ENCODE measurements at regions not wholly inside any gene's neighbourhood (a gene's known extent, or its start where the extent isn't known, plus 50 kb on each side); places are given as distances from the start of the nearest gene placed in this dataset.

DNA sequence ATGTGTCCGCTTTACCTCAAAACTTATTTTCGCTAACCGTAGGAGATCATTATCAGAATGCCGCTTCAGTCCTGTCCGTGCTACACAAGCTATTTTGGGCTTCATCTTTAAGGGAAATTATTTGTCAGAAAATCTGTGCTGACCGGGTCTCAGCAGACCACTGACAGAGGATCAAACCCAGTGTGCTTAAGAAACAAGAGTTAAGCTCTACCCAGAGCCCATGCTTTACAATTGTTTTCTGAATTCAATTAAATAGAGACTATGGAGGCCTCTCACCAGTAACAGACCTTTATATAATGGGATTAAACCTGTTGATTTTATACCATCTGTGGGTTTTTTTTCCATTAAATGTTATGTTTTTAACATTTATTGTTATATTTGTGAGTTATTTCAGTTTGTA is 1956.7 kb upstream of the PIK3C3 start:
- no peak overlapping the region for H3K4me3 Mint-ChIP-seq
- no peak for DNase-seq
- ATAC-seq (replicated peaks) = no peak
- H3K9me3 Mint-ChIP-seq = peaks cover 7 to 8% of the 10 kb centered on the region in 2 donors
- no peaks in the 10 kb centered on the region for H3K36me3 Mint-ChIP-seq (ENCODE audit: insufficient read depth)
- no peaks in the 10 kb centered on the region for H3K27me3 Mint-ChIP-seq
- no peak overlapping the region for H3K27ac Mint-ChIP-seq
- no peaks in the 10 kb centered on the region for H3K4me1 Mint-ChIP-seq (ENCODE audit: low read depth in 2 of 2)

DNA sequence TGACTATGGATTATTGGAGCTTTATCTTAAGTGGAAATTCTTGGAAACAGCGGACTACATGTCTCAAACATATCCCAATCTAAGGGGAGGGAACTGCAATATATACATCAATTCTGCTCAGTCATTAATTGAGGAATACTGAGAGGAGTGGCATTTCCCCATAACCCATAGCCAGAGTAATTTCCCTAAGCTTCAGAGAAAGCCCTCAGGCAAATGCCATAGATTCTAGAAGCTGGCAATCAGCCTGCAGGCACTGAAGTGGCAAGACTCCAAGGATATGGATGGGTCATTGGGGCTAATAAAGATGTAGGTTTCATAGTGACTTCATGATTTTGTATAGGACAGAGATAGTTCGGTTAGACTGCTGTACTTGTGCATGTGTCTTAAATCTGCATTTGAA is 1960.5 kb upstream of the PIK3C3 start:
- Mint-ChIP-seq H3K4me1 (ENCODE audit: low read depth in 2 of 2) (no peaks in the 10 kb centered on the region), H3K4me3 (no peak overlapping the region), H3K27ac (no peak overlapping the region), H3K27me3 (no peaks in the 10 kb centered on the region), H3K9me3 (peaks cover 0 to 9% of the 10 kb centered on the region in 2 donors), H3K36me3 (ENCODE audit: insufficient read depth) (no peaks in the 10 kb centered on the region)
- no peak for DNase-seq
- no peak for ATAC-seq (replicated peaks)

DNA sequence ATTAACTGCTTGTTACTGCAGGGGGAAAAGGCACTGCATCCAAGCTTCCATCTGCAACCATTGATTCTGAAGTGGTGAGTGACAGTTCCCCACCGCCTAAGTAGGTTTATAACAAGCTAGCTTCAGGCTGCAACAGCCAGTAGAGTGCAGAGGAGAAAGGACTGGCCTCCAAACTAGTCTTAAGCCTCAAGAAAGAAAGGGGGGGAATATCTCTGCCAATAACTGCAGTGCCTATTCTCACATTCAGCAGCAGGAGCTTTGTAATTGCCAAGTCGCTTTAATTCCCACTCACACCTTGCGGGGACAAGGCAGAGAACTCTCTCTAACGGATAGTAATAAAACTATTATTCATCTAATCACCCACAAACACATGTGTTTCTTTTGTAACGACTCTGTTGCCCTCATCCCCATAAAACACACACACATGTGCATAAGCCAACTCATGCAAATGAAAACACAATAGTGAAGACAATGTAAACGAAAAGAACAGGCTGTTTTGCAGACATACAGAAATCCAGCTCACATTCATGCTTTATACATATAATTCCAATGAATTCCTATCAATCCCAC is 1963.3 kb upstream of the PIK3C3 start:
- DNase-seq (no peak), ATAC-seq (replicated peaks) (no peak)
- Mint-ChIP-seq H3K36me3 (ENCODE audit: insufficient read depth) (no peaks in the 10 kb centered on the region), H3K27me3 (no peaks in the 10 kb centered on the region), H3K4me3 (no peak overlapping the region), H3K9me3 (peaks cover 0 to 10% of the 10 kb centered on the region in 2 donors), H3K27ac (no peak overlapping the region), H3K4me1 (ENCODE audit: low read depth in 2 of 2) (no peaks in the 10 kb centered on the region)

DNA sequence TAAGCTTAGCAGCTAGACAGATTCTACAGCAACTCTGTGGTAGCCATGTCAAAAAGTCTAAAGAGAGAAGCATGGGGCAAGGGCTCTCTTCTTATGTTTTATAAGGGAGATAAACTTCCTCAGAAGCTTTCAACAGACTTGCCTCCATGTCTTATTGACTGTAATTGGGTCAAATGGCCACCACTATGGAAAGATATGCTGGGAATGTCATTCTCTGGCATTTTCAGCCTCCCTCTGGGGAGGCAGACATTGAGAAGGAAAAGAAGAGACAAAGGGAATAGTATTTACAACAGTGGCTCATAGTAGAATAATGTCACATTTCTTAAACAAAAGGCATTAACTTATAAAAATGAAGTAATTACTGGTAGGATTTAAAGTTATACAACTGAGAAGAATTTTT is 1964.5 kb upstream of the PIK3C3 start:
- ATAC-seq (replicated peaks) = no peak
- H3K27ac Mint-ChIP-seq = no peak overlapping the region
- no peak overlapping the region for H3K4me3 Mint-ChIP-seq
- H3K9me3 Mint-ChIP-seq = peaks cover 0 to 7% of the 10 kb centered on the region in 2 donors
- H3K27me3 Mint-ChIP-seq = no peaks in the 10 kb centered on the region
- DNase-seq = no peak
- H3K4me1 Mint-ChIP-seq (ENCODE audit: low read depth in 2 of 2) = no peaks in the 10 kb centered on the region
- H3K36me3 Mint-ChIP-seq (ENCODE audit: insufficient read depth) = no peaks in the 10 kb centered on the region

DNA sequence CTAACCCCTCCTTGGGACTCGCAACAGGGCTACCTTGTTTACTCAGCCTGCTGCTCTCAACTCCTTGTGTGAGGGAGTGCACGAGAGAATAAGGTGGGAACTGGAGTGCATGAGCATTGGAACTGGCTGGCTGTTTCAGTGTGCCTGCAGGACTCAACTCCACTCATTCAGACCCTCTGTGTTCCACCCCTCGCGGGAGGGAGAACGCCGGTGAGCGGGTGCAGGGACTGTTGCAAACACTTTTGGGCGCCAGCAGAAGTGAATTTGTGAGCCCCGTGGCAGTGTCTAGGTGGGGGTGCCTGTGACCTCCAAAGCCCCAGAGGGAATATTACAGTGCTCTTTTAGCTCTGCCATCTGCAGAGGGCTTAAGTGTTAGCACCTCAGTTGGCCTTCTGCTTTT is 1978.3 kb upstream of the PIK3C3 start:
- DNase-seq (no peak), ATAC-seq (replicated peaks) (no peak)
- Mint-ChIP-seq H3K4me3 (no peak overlapping the region), H3K9me3 (no peaks in the 10 kb centered on the region), H3K27me3 (no peaks in the 10 kb centered on the region), H3K36me3 (ENCODE audit: insufficient read depth) (no peaks in the 10 kb centered on the region), H3K4me1 (ENCODE audit: low read depth in 2 of 2) (no peaks in the 10 kb centered on the region), H3K27ac (no peak overlapping the region)

DNA sequence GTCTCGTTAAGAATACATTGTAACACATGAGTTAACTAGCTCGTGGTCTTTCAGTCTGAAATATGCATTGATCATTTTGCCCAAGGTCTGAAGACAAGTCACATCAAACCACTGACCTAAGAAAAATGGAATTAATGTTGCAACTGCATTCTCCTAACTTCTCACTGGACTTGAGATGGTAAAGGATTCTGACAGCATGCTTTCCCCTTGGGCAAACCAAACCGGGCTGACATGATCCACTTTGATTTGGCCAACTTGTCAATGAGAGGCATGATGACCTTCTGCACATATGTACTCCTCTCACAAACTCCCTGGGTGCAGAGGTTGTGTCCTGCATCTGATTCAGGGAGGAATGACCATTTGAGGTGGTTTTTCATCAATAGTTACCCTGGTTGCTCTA is 1982.5 kb upstream of the PIK3C3 start:
- no peak overlapping the region for H3K4me3 Mint-ChIP-seq
- ATAC-seq (replicated peaks) = no peak
- DNase-seq = no peak
- H3K27me3 Mint-ChIP-seq = no peaks in the 10 kb centered on the region
- H3K36me3 Mint-ChIP-seq (ENCODE audit: insufficient read depth) = no peaks in the 10 kb centered on the region
- no peaks in the 10 kb centered on the region for H3K9me3 Mint-ChIP-seq
- H3K4me1 Mint-ChIP-seq (ENCODE audit: low read depth in 2 of 2) = no peaks in the 10 kb centered on the region
- H3K27ac Mint-ChIP-seq = no peak overlapping the region

DNA sequence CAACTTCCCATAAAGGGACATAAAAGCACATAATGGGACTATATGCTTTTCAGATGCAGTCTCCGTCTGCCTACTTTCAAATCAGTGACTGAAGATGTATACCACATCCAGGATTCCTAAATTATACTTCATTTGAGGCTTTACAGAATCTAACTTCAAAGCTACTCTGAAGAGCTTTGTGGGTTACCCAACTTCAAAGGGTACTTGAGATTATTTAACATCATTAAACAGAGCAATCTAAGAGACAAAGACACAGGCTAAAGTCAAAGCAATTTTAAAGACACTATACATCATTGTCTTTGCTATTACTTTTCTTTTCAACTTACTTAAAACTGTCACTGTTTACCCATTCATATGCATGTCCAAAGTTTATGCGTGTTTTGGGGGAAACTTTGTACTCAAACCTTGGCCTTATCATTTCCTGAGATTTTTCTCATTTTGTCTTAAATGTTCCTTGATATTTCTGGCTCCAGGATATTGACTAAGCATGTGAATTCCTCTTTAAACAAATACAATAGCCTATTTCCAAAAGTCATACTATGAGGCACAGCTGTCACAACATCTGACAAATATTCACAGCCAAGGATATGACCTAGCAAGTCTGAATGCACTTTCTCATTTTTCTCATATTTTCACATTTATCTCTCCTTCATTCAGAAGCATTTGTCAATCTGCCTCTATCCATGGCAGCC is 1985.1 kb upstream of the PIK3C3 start:
- Mint-ChIP-seq H3K36me3 (ENCODE audit: insufficient read depth) (no peaks in the 10 kb centered on the region), H3K4me1 (ENCODE audit: low read depth in 2 of 2) (no peaks in the 10 kb centered on the region), H3K9me3 (peaks cover 0 to 5% of the 10 kb centered on the region in 2 donors), H3K27ac (no peak overlapping the region), H3K27me3 (no peaks in the 10 kb centered on the region), H3K4me3 (no peak overlapping the region)
- ATAC-seq (replicated peaks) = no peak
- DNase-seq = no peak

DNA sequence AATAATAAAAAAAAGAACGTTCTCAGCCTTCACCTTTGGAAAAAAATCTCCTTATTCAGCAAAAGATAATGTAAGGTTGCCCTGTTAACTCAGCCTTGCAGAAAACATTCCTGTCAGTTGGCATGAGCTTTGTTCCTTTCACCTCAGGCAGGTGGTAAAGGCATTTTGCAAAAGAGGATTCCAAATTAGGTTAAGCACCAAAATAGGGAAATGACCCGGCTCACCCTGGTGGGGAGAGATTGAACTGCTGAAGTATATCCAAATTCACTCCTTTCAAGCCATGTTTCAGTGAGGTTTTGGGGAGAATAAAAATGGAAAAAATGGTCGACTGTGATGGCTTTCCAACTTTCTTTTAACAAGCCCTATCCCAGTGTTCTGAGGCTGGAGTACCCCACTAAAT is 1988.8 kb upstream of the PIK3C3 start:
- peaks cover 0 to 7% of the 10 kb centered on the region in 2 donors for H3K9me3 Mint-ChIP-seq
- H3K27ac Mint-ChIP-seq = no peak overlapping the region
- H3K27me3 Mint-ChIP-seq = no peaks in the 10 kb centered on the region
- ATAC-seq (replicated peaks) = no peak
- DNase-seq = no peak
- no peaks in the 10 kb centered on the region for H3K36me3 Mint-ChIP-seq (ENCODE audit: insufficient read depth)
- no peak overlapping the region for H3K4me3 Mint-ChIP-seq
- H3K4me1 Mint-ChIP-seq (ENCODE audit: low read depth in 2 of 2) = no peaks in the 10 kb centered on the region

DNA sequence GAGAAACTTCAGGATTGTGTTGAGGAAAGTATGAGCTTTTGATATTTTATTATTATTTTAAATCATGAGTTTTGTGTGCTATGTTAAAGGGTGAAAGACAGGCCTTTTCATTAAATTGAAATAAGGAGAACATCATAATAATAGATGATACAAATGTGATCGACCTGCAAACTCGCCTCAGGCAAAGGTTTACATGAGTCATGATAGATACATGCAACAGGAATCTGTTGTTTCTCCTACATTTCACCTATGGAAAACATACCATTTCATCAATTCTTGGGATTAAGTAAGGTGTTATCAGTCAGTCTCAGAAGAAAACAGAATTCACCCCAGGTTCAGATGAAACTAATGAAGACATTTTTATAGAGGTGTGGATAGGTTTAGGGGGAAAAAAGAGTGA is 1992.5 kb upstream of the PIK3C3 start:
- DNase-seq (no peak), ATAC-seq (replicated peaks) (no peak)
- Mint-ChIP-seq H3K9me3 (peaks cover 0 to 8% of the 10 kb centered on the region in 2 donors), H3K4me1 (ENCODE audit: low read depth in 2 of 2) (no peaks in the 10 kb centered on the region), H3K36me3 (ENCODE audit: insufficient read depth) (no peaks in the 10 kb centered on the region), H3K27ac (no peak overlapping the region), H3K4me3 (no peak overlapping the region), H3K27me3 (no peaks in the 10 kb centered on the region)

DNA sequence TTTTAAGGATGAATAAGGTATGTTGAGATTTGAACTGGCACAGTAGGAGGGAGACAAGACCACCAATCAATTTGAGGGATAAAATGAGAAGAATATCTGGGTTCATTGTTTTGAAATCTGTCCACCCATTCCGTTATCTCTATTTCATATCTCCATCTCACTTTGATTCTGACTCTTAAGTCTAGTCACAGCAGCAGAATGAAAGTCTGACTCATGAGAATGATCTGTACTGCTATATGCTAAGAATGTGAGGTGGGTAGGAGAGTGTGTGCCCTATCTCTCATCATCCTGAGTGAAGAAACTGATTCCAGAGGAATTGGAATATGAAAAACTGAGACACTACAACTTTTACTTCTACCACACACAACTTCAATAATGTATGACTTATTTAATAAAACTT is 1994.5 kb upstream of the PIK3C3 start:
- Mint-ChIP-seq H3K27me3 (no peaks in the 10 kb centered on the region), H3K27ac (no peak overlapping the region), H3K9me3 (peaks cover 5 to 8% of the 10 kb centered on the region in 2 donors), H3K36me3 (ENCODE audit: insufficient read depth) (no peaks in the 10 kb centered on the region), H3K4me3 (no peak overlapping the region), H3K4me1 (ENCODE audit: low read depth in 2 of 2) (no peaks in the 10 kb centered on the region)
- ATAC-seq (replicated peaks) (no peak), DNase-seq (no peak)

DNA sequence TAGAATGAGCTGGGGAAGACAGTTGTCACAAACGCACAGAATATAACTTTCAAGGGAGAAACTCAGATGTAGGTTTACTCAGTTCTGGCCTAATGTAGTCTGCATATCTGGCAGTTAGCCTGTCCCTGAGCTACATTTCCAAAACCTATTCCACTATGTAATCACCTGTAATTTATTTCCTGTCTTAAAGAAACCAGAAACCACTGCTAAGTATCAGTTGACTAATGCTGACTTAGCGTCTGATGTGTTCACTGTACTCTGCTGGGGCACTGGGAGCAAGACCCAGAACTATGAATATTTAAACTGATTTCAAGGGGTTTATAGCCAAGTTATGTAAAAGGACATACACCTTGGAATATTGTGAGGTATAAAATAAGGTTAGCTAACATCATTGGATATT is 1995.2 kb upstream of the PIK3C3 start:
- Mint-ChIP-seq H3K27me3 (no peaks in the 10 kb centered on the region), H3K4me3 (no peak overlapping the region), H3K27ac (no peak overlapping the region), H3K36me3 (ENCODE audit: insufficient read depth) (no peaks in the 10 kb centered on the region), H3K9me3 (peaks cover 4 to 8% of the 10 kb centered on the region in 2 donors), H3K4me1 (ENCODE audit: low read depth in 2 of 2) (no peaks in the 10 kb centered on the region)
- ATAC-seq (replicated peaks) = no peak
- DNase-seq = no peak

DNA sequence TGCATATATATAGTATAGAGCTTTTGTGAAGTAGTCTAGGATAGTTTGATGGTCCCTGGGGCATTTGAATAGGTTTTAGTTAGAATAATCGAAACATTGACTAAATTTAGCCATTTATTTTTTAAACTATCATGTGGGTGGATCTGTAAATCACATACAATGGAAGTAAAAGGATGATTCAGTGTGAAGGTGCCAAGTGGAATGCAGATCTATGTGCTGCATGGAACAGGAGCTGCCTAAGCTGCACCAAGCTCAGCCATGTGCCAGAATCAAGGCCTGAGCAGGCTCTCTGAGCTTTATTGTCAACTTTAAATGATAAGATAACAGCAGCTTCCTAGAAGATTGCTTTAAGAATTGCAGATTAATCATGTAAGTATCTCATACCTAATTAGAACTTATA is 1996.2 kb upstream of the PIK3C3 start:
- no peak for DNase-seq
- no peaks in the 10 kb centered on the region for H3K27me3 Mint-ChIP-seq
- no peaks in the 10 kb centered on the region for H3K4me1 Mint-ChIP-seq (ENCODE audit: low read depth in 2 of 2)
- no peak overlapping the region for H3K27ac Mint-ChIP-seq
- H3K36me3 Mint-ChIP-seq (ENCODE audit: insufficient read depth) = no peaks in the 10 kb centered on the region
- ATAC-seq (replicated peaks) = no peak
- peaks cover 3 to 8% of the 10 kb centered on the region in 2 donors for H3K9me3 Mint-ChIP-seq
- no peak overlapping the region for H3K4me3 Mint-ChIP-seq

DNA sequence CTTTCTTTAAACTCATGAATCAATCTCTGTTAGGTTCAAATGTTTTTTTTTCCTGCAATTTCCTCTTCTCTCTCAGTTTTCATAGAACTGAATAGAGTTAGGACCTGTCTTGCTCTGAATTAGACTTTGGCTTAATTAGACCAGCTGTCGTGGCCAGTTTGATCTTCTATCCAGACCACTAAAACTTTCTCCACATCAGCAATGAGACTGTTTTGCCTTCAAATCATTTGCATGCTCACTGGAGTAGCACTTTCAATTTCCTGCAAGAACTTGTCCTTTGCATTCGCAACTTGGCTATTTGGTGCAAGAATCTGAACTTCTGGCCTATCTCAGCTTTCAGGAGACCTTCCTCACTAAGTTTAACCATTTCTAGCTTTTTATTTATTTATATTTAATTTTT is 2002.2 kb upstream of the PIK3C3 start:
- Mint-ChIP-seq H3K9me3 (peaks cover 4 to 8% of the 10 kb centered on the region in 2 donors), H3K4me3 (no peak overlapping the region), H3K27me3 (no peaks in the 10 kb centered on the region), H3K27ac (no peak overlapping the region), H3K4me1 (ENCODE audit: low read depth in 2 of 2) (no peaks in the 10 kb centered on the region), H3K36me3 (ENCODE audit: insufficient read depth) (no peaks in the 10 kb centered on the region)
- ATAC-seq (replicated peaks) = no peak
- DNase-seq = no peak

DNA sequence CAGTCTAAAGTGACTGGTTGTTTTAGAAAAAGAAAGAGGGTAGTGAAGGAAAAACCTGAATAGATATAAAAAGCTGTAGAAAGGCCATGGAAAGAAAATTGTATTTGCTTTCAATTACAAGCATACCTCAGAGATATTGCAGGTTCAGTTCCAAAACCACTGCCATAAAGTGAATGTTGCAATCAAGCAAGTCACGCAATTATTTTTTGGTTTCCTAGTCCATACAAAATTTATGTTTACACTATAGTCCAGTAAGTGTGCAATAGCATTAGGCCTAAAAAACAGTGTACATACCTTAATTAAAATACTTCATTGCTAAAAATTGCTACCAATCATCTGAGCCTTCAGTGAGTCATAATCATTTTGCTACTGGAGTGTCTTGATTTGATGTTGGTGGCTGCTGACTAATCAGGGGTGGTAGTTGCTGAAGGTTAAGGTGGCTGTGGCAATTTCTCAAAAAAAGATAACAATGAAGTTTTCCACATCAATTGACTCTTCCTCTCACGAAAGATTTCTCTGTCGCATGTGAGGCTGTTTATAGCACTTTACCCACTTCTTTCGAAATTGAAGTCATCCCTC is 2003.8 kb upstream of the PIK3C3 start:
- no peak for DNase-seq
- H3K4me1 Mint-ChIP-seq (ENCODE audit: low read depth in 2 of 2) = no peaks in the 10 kb centered on the region
- no peaks in the 10 kb centered on the region for H3K27me3 Mint-ChIP-seq
- ATAC-seq (replicated peaks) = no peak
- no peak overlapping the region for H3K4me3 Mint-ChIP-seq
- no peak overlapping the region for H3K27ac Mint-ChIP-seq
- no peaks in the 10 kb centered on the region for H3K36me3 Mint-ChIP-seq (ENCODE audit: insufficient read depth)
- H3K9me3 Mint-ChIP-seq = peaks cover 0 to 5% of the 10 kb centered on the region in 2 donors
